Endothelial cell of umbilical vein (primary cell): ENCODE measurements at regions not wholly inside any gene's neighbourhood (a gene's known extent, or its start where the extent isn't known, plus 50 kb on each side); places are given as distances from the start of the nearest gene placed in this dataset.

Experiments used
- BruUV-seq: library from RNA; stranded (reverse); fragments of 400-500 nt; replicated peaks from 2 replicates; lab custom pipeline; 2021; lab: Mats Ljungman, UMichigan
- CTCF ChIA-PET: fragments of 300-600, 350-600 bp; sonication (Branson Sonifier 250); formaldehyde crosslinking; loops from one replicate; lab custom pipeline; 2021; ENCODE audit warnings: antibody characterized with exemption, inconsistent platforms; lab: Charles Lee
- POLR2A ChIA-PET: fragments of 300-600, 350-600 bp; sonication (Branson Sonifier 250); formaldehyde crosslinking; loops from one replicate; lab custom pipeline; 2021; ENCODE audit warnings: antibody characterized with exemption, inconsistent platforms; lab: Charles Lee
- DNase-seq: peaks from one replicate; pipeline ENCODE4 v3.0.0-alpha.2; 2011; ENCODE audit warnings: low read depth, low spot score
- FAIRE-seq: peaks from 2 replicates; lab custom pipeline; 2011; peaks lifted over from hg19 to GRCh38; lab: Jason Lieb, UNC
- H2AFZ ChIP-seq: 2 replicates; pipeline ENCODE4 v1.6.0; 2012; ENCODE audit warnings: low read depth, low read length, control low read depth, inconsistent platforms
- H3K27ac ChIP-seq: 2 replicates; pipeline ENCODE4 v1.5.1; 2011; ENCODE audit warnings: low read depth, mild to moderate bottlenecking, control low read depth, low read length, moderate library complexity; ENCODE audit not compliant: insufficient read depth
- H3K27me3 ChIP-seq, 2 experiments: 2 replicates each; pipeline versions ENCODE4 v1.6.0 to v1.6.1; 2011; ENCODE audit warnings: low read length in 2 of 2, mixed read lengths in 1 of 2; ENCODE audit not compliant: control insufficient read depth in 2 of 2, insufficient read depth in 2 of 2
- H3K36me3 ChIP-seq, 2 experiments: 2 replicates in 1 of 2; 3 replicates in 1 of 2; pipeline ENCODE4 v1.5.1; 2011; ENCODE audit warnings: low read length in 2 of 2, mild to moderate bottlenecking in 1 of 2, moderate library complexity in 1 of 2; ENCODE audit not compliant: control insufficient read depth in 2 of 2, insufficient read depth in 2 of 2; ENCODE audit errors: extremely low read depth in 1 of 2
- H3K4me1 ChIP-seq: 3 replicates; pipeline ENCODE4 v1.5.1; 2011; ENCODE audit warnings: mild to moderate bottlenecking, low read length; ENCODE audit not compliant: control insufficient read depth, insufficient read depth; ENCODE audit errors: extremely low read depth
- H3K4me2 ChIP-seq: 2 replicates; pipeline ENCODE4 v1.6.1; 2011; ENCODE audit warnings: low read length, control low read depth, mixed read lengths; ENCODE audit not compliant: insufficient read depth
- H3K4me3 ChIP-seq, 3 experiments: fragments of 200-600 bp in 1 of 3; sonication (generic), shearing (Covaris generic) in 1 of 3; replicated peaks in 1 of 3; 2 replicates each; pipeline ENCODE4 v1.5.1; 2011 to 2016; ENCODE audit warnings: control low read depth in 3 of 3, low read length in 3 of 3, mild to moderate bottlenecking in 2 of 3, inconsistent platforms in 1 of 3, low read depth in 1 of 3, moderate library complexity in 1 of 3; ENCODE audit not compliant: insufficient read depth in 1 of 3
- H3K79me2 ChIP-seq: 2 replicates; pipeline ENCODE4 v1.6.0; 2012; ENCODE audit warnings: low read length, inconsistent platforms; ENCODE audit not compliant: control insufficient read depth, insufficient read depth
- H3K9ac ChIP-seq: replicated peaks from 2 replicates; pipeline ENCODE3; 2011; ENCODE audit warnings: low read length, control low read depth; ENCODE audit not compliant: insufficient read depth; ENCODE audit errors: extremely low read depth
- H3K9me1 ChIP-seq: replicated peaks from 3 replicates; pipeline ENCODE4 v1.6.0; 2011; ENCODE audit warnings: mild to moderate bottlenecking, low read length; ENCODE audit not compliant: control insufficient read depth, insufficient read depth; ENCODE audit errors: extremely low read depth
- H3K9me3 ChIP-seq: replicated peaks from 2 replicates; pipeline ENCODE4 v1.5.1; 2012; ENCODE audit warnings: low read length, inconsistent platforms; ENCODE audit not compliant: control insufficient read depth, insufficient read depth
- H4K20me1 ChIP-seq: replicated peaks from 2 replicates; pipeline ENCODE3; 2011; ENCODE audit warnings: mild to moderate bottlenecking, low read length; ENCODE audit not compliant: control insufficient read depth, insufficient read depth; ENCODE audit errors: extremely low read depth
- EZH2 ChIP-seq: IDR thresholded peaks from 2 replicates; pipeline ENCODE4 v1.6.1; 2012; ENCODE audit warnings: borderline replicate concordance, low read depth, mild to moderate bottlenecking, moderate library complexity, low read length, inconsistent platforms; ENCODE audit not compliant: severe bottlenecking
- FOS ChIP-seq: IDR thresholded peaks from 2 replicates; pipeline ENCODE4 v1.6.1; 2011; ENCODE audit warnings: mild to moderate bottlenecking, low read length, moderate library complexity, borderline replicate concordance; ENCODE audit not compliant: insufficient read depth
- GATA2 ChIP-seq: IDR thresholded peaks from 2 replicates; pipeline ENCODE4 v1.7.0; 2011; ENCODE audit warnings: low read depth, mild to moderate bottlenecking, moderate library complexity, mixed read lengths, low read length; ENCODE audit not compliant: insufficient read length, insufficient read depth
- JUN ChIP-seq: IDR thresholded peaks from 2 replicates; pipeline ENCODE4 v1.6.1; 2011; ENCODE audit warnings: borderline replicate concordance, low read depth; ENCODE audit not compliant: insufficient read length, insufficient read depth
- MYC ChIP-seq: IDR thresholded peaks from one replicate; pipeline ENCODE4 v1.6.1; 2011; ENCODE audit warnings: mild to moderate bottlenecking, low read depth, low read length
- POLR2A ChIP-seq: IDR thresholded peaks from 2 replicates; pipeline ENCODE4 v1.6.1; 2012; ENCODE audit warnings: low read depth, mild to moderate bottlenecking, control low read depth, low read length
- POLR2AphosphoS5 ChIP-seq: IDR thresholded peaks from 2 replicates; pipeline ENCODE4 v1.6.1; 2012; ENCODE audit warnings: low read depth, mild to moderate bottlenecking, control low read depth, low read length, moderate library complexity; ENCODE audit not compliant: insufficient read depth
- dilution Hi-C: fragments of 300-500 bp; cut with MboI; formaldehyde crosslinking; loops from one replicate; pipeline ENCODE4 v1.15.0; 2019; ENCODE audit warnings: low sequenced_read_pairs; ENCODE audit not compliant: extremely low pct_ligation_motif_present
- intact Hi-C: fragments of 100-400 bp; cut with micrococcal nuclease; formaldehyde crosslinking; loops from one replicate; pipeline ENCODE4 v1.10.0; 2022
- TF ChIP-seq, protein P1 (sequence below): IDR thresholded peaks from 2 replicates; pipeline ENCODE4 v1.6.1; 2011; ENCODE audit not compliant: insufficient read depth, insufficient read length
- TF ChIP-seq, protein P2 (sequence below), 2 donors: IDR thresholded peaks; 1 replicate in 1 of 2; 2 replicates in 1 of 2; pipeline ENCODE4 v1.5.1; 2011; ENCODE audit warnings: low read length in 2 of 2, mild to moderate bottlenecking in 2 of 2, moderate library complexity in 2 of 2, control low read depth in 1 of 2, inconsistent platforms in 1 of 2, low read depth in 1 of 2; ENCODE audit not compliant: insufficient read depth in 1 of 2; ENCODE audit errors: extremely low read depth in 1 of 2

DNA sequence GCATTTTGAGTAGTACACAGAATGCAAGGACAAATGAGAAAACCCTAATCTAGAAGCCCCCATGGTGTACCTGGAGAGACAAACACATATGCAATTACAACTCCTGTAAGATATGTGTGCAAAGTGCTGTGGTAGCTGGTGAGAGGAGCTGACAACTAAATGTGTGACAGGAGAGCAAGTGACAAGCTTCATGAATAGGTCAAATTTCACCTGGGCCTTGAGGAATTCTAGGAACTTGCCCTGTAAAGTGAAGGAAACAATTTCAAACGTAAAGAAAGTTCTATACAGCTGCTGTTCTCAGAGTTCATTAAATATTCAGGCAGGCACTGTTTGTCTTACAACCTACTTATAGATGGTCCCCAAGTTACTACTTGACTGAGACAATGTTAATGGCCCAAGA lies 437.0 kb downstream of the TUSC7 start:
- no peak overlapping the region for H3K9ac ChIP-seq
- FAIRE-seq (no peak), DNase-seq (no peak)
- POLR2A ChIA-PET, result no interaction called here
- no peaks in the 10 kb centered on the region for H3K4me1 ChIP-seq
- dilution Hi-C loops, result no loop called here
- no peaks in the 10 kb centered on the region for H3K27me3 ChIP-seq
- H3K9me1 ChIP-seq, result no peaks in the 10 kb centered on the region
- no TSS peak for BruUV-seq
- no peaks in the 10 kb centered on the region for H3K79me2 ChIP-seq
- H4K20me1 ChIP-seq, result no peaks in the 10 kb centered on the region
- H3K4me3 ChIP-seq, result no peak overlapping the region
- no peak for TF ChIP-seq MYC
- TF ChIP-seq POLR2AphosphoS5, result no peak
- no peak for TF ChIP-seq JUN
- no peak for TF ChIP-seq EZH2
- TF ChIP-seq, protein P1, sequence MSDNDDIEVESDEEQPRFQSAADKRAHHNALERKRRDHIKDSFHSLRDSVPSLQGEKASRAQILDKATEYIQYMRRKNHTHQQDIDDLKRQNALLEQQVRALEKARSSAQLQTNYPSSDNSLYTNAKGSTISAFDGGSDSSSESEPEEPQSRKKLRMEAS, result no peak
- TF ChIP-seq POLR2A, result no peak
- no peak for TF ChIP-seq GATA2
- TF ChIP-seq, protein P2, sequence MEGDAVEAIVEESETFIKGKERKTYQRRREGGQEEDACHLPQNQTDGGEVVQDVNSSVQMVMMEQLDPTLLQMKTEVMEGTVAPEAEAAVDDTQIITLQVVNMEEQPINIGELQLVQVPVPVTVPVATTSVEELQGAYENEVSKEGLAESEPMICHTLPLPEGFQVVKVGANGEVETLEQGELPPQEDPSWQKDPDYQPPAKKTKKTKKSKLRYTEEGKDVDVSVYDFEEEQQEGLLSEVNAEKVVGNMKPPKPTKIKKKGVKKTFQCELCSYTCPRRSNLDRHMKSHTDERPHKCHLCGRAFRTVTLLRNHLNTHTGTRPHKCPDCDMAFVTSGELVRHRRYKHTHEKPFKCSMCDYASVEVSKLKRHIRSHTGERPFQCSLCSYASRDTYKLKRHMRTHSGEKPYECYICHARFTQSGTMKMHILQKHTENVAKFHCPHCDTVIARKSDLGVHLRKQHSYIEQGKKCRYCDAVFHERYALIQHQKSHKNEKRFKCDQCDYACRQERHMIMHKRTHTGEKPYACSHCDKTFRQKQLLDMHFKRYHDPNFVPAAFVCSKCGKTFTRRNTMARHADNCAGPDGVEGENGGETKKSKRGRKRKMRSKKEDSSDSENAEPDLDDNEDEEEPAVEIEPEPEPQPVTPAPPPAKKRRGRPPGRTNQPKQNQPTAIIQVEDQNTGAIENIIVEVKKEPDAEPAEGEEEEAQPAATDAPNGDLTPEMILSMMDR (IDR thresholded peaks at IDR 0.05; ENCODE audit: extremely low read depth in 1 of 2, insufficient read depth in 1 of 2, low read depth in 1 of 2, low read length in 2 of 2), result no peak
- TF ChIP-seq FOS, result no peak
- intact Hi-C loops, result no loop called here
- no peak overlapping the region for H3K4me2 ChIP-seq
- H2AFZ ChIP-seq, result no peak overlapping the region
- H3K36me3 ChIP-seq, result no peaks in the 10 kb centered on the region
- CTCF ChIA-PET, result no interaction called here
- no peak overlapping the region for H3K27ac ChIP-seq
- no peaks in the 10 kb centered on the region for H3K9me3 ChIP-seq
